Activated naive CD8-positive, alpha-beta T cell treated with anti-CD3 and anti-CD28 coated beads, Interleukin-2, amount 50 U/mL, for 16 hours (primary cell): ENCODE measurements at regions not wholly inside any gene's neighbourhood (a gene's known extent, or its start where the extent isn't known, plus 50 kb on each side); places are given as distances from the start of the nearest gene placed in this dataset.

ENCODE experiments used
- DNase-seq: peaks from one replicate; pipeline ENCODE4 v3.0.0-alpha.2; 2020; ENCODE audit warnings: low read depth, low spot score

- DNase-seq = no peak
Observed at GRCh38 chr1:88204111-88204510, 480.0 kb upstream of the PKN2 start.

DNA sequence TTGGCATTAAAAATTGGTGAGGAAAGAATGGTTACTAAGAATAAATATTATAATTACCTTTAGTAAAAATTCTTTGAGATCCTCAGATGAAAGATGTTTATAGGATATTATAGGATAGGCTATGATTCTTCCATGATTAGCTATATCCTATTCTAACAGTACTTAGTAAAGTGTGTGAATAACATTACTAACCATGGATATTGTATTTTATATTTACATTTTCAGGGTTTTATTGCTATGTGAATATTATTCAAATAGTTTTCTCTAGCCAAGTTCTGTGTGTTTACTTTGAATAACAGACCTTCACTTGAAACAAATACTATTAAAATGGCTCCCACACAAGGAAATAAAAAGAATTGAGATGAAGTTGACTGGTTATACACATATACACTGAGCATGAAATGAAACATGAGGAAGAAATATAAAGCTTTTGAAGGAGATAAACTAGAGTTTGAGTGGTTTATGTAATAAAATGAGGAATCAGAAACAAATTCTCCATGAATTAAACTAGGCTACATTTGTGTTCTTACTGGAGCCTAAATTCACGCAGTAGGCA lies 479.4 kb upstream of the PKN2 start:
- no peak for DNase-seq

- DNase-seq = no peak
Observed at GRCh38 chr1:88208389-88208788, 475.7 kb upstream of the PKN2 start.

- no peak for DNase-seq
Observed at GRCh38 chr1:88210103-88210787, 473.8 kb upstream of the PKN2 start.

- no peak for DNase-seq
Observed at GRCh38 chr1:88216441-88216840, 467.6 kb upstream of the PKN2 start.

DNA sequence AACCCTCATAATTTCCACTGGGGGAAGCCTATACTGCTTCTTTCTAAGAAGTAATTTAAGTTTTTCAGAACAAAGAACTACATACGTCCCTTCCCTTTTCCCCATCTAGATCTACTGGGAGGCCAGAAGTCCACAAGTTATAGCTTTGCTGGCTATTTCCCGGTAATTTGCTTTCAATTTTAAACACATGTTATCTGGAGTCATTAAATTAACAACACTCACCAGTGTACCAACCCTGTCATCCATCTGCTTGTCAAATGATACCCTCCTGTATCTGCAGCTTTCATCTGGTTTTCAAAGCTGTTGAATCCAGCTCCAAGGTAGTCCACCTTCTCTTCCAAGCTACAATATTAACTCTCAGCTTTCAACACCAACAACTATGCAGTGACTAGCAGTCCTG lies 466.7 kb upstream of the PKN2 start:
- DNase-seq = no peak

DNA sequence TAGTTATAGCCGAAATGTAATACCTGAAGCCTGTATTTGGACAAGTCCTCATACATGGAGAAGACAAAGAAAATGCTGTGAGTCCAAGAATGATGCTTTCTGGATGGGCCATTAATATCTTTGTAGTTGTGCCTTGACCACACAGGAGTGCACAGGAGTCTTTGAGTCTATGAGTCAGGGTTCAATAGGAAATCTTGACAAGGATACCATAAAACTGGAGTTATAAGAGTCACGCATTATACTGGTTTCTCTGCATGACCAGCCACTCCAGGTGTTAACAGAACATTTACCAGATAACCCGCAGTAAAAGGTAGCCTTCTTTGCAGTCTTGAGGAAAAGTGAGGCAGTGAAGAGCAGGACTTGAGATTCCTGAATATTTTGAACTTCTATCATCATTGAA lies 464.6 kb upstream of the PKN2 start:
- DNase-seq = no peak

DNA sequence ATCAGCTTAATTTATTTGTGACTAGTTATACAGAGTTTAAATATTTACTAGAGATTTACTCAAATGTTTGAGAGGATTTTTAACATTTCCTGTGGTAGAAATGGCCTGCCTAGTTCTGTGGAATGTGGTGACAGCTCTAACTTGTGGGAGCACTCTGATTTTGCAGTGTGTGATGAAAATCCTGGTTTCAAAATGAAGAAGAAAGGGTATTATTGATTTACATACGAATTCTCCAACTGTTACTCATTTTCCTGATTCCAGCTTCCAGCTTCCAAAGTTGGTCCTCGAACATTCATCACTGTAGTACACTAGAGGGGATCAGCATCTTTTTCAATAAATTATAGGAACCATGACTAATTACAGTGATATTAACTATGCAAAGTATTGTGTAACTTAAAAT lies 462.7 kb upstream of the PKN2 start:
- no peak for DNase-seq

DNA sequence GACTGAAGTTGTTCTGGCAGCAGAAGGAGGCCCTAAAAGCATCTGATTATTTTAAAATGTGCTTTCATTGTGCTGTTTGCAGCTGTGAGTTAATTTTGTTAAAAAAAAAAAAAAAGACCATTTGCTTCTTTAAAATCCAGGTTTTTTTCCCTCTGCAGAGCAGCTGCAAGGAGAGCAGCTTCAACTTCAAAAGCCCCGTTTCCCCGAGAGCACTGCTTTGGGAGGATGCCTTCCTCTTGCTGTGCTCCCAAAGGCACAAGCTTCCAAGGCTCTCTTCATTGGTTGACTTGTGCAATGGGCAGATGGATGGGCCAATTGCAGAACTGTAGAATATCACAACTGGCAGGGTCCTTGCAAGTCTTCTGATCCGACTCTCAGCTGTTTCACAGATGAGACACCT lies 459.2 kb upstream of the PKN2 start:
- no peak for DNase-seq

DNA sequence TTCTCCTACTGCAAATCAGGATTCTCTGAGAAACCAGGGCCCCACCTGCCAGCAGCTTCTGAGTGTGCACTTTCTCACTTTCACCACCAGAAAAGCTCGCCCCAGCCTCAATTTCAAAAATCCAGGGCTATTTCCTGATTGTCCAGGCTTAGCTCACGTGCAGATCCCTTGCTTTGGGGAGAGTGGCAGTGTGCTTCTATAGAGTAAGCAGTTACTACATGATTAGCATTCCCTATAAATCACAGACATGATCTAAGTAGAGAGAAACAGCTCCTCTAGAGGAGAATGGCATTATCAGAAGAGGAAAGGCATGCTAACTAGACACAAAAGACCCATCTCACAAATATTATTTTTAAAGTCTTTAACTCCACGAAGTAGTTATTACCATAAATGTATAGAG lies 456.0 kb upstream of the PKN2 start:
- no peak for DNase-seq

DNA sequence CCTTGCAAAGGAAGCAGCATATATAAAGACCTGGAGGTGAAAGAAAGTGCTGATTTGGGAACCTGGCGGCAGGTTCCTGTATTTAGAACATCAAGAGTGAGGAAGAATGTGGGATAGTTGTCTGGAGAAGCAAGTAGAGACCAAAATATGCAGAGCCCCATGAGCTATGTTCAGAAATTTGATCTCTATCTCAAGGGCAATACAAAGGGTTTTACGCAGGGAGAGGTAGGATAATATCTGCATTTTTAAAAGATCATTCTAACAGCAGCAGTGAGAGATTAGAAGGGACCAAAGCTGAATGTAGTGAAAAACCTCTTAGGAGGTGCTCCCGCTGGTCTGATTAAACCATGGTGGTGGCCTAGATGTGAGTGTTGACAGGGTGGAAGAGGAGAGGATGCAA lies 453.9 kb upstream of the PKN2 start:
- DNase-seq = no peak

- no peak for DNase-seq
Observed at GRCh38 chr1:88237058-88237457, 447.0 kb upstream of the PKN2 start.

DNA sequence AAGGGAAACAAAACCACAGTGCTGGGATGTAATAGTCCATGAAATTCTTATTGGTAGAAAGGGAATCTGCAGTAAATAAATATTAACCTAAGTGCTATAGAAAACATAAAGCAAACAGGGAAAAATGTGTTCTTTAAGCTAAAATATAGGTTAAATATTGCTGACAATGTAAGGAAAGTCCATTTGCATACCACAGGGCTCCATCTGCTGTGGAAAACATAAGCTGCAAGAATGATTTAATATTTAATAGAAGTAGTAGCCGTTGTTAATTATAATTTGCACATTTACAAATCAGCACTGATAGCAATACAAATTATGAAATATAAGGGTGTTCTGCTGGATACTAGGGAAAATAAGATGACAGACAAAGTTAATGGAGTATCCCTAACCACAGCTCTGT lies 444.9 kb upstream of the PKN2 start:
- no peak for DNase-seq

DNA sequence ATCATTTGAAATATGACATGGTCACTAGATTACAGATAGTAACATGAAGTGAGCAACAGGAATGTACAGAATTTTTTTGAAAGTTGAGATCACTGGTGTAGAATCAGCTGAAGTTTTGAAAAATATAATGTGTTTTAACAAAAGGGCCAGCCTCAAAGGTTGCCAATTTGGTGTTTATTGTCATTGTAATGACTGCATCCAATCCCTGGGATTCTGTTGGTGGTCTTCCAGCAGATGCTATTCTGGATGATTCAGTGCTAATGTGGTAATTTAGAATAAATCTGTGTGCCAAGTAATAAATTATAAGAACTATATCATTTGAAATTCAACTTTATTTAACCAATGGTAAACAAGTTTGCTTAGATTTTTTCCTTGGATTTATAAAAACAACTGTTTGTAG lies 436.4 kb upstream of the PKN2 start:
- DNase-seq = no peak

DNA sequence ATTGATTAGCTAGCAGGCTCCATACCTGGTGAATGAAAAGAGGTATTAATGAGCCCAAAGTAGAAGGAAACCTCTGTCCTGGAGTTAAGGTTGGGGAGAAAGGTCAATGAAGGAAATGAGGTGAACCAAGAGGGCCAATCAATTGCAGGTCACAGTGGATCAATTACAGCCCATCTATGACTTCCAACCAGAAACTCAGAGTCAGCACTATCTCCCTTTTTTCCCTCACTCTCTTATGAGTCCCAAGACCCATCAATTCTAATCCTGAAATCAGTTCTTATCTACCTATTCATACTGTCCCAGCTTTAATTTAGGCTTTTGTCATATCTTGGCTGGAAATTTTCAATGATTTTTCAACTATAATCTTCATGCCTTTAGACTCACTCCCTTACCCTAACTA lies 433.2 kb upstream of the PKN2 start:
- DNase-seq = no peak

- no peak for DNase-seq
Observed at GRCh38 chr1:88252745-88253144, 431.3 kb upstream of the PKN2 start.

GRCh38 chr1:88265606-88266005 lies 418.5 kb upstream of the PKN2 start:
- no peak for DNase-seq

GRCh38 chr1:88266051-88266450 lies 418.0 kb upstream of the PKN2 start:
- DNase-seq = no peak

DNA sequence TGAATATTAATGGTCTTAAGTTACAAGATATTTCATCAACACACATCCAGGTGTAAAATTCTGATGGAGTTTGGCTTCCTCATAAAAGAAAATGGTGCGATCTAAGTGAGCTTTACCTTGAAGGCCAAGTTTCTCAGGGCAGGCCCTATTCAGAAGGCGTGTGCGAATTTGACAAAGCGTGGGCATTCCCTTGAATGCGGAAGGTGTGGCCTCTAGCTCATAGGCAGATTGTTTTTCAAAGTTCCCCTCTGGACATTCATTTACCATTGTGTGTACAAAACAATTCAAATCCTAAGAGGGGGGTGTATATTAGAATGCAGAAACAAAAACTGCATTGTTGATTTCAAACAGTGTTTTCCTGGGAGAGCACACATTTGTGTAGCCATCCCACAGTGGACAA lies 411.9 kb upstream of the PKN2 start:
- DNase-seq = no peak

- DNase-seq = no peak
Observed at GRCh38 chr1:88274431-88274830, 409.6 kb upstream of the PKN2 start.

DNA sequence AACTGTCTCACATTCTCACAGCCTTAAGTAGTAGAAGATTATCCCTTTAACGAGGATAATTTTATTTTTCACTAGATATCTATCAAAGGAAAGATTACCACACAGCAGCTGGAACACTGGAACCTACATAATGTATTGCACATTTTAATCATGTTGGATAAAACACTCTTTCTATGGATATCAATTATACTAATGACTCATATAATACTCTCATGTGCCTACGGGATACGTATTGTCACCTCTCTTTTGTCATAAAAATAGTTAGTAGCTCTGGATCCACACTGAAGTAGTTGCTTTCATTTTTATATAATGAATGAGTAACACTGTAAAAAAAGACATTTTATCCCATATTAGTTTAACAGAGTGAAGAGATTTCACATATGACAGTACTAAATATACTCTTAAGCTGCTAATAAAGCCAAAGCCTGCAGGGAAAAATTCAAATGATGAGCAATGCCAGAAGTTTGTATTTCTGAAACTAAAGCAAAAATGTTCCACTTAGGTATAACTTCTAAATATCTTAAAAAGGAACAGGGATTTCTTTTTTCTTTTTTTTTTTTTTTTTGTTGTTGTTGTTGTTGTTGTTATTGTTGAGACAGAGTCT lies 408.7 kb upstream of the PKN2 start:
- no peak for DNase-seq

GRCh38 chr1:88276163-88276562 lies 407.9 kb upstream of the PKN2 start:
- DNase-seq = no peak

DNA sequence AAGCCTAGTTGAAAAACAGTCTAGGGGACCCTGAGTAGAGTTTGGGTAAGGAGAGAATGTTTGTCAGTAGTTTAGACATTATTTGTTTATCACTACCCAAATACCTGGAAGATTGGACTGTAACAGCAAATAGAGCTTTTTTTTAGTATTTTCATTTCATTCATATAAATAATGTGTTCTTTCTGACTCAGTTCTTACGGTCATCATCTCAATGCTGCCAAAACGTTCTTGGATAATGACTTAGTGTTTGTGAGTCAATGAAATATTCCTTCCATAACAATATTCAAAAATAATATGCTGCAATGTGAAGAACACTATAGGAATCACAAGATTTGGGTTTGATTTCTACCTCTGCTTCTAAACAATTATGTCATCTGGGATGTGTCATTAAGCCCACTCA lies 400.0 kb upstream of the PKN2 start:
- DNase-seq = no peak
